ENCODE measurements at regions not wholly inside any gene's neighbourhood (a gene's known extent, or its start where the extent isn't known, plus 50 kb on each side); places are given as distances from the start of the nearest gene placed in this dataset.

DNA sequence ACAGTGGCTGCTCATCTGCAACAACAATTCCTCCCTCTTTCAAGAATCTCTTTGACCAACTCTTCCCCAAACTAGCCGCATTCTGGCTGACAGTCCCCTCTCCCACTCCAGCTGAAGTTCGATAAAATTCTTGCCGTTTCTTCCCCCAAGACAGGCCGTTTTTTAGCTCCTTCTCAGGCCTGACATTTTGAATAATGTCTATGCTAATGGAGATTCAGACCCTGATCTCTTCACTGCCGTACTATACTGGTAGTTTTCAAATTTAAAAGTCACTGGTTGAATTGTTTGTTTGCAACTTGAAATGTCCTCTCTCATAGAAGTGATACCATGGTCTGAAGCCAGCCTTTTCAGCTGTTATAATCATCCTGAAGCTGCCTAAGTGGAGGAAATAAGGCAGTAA, 65.9 kb upstream of the AMN1 start:
- TF ChIP-seq, protein P1, sequence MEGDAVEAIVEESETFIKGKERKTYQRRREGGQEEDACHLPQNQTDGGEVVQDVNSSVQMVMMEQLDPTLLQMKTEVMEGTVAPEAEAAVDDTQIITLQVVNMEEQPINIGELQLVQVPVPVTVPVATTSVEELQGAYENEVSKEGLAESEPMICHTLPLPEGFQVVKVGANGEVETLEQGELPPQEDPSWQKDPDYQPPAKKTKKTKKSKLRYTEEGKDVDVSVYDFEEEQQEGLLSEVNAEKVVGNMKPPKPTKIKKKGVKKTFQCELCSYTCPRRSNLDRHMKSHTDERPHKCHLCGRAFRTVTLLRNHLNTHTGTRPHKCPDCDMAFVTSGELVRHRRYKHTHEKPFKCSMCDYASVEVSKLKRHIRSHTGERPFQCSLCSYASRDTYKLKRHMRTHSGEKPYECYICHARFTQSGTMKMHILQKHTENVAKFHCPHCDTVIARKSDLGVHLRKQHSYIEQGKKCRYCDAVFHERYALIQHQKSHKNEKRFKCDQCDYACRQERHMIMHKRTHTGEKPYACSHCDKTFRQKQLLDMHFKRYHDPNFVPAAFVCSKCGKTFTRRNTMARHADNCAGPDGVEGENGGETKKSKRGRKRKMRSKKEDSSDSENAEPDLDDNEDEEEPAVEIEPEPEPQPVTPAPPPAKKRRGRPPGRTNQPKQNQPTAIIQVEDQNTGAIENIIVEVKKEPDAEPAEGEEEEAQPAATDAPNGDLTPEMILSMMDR (IDR thresholded peaks at IDR 0.05): no peak
- TF ChIP-seq POLR2A (IDR thresholded peaks at IDR 0.05): no peak
